ENCODE measurements at regions not wholly inside any gene's neighbourhood (a gene's known extent, or its start where the extent isn't known, plus 50 kb on each side); places are given as distances from the start of the nearest gene placed in this dataset.

GRCh38 chr14:84312551-84312950, 1217.4 kb upstream of the FLRT2 start:
- TF ChIP-seq POLR2A (IDR thresholded peaks at IDR 0.05; ENCODE audit: low read depth, low read length) (no peak), TAF1 (IDR thresholded peaks at IDR 0.05; ENCODE audit: borderline replicate concordance, low read depth, low read length) (no peak), POLR2AphosphoS5 (IDR thresholded peaks at IDR 0.05; ENCODE audit: low read depth, low read length) (no peak)
